OCI-LY7 (cell line): ENCODE measurements at regions not wholly inside any gene's neighbourhood (a gene's known extent, or its start where the extent isn't known, plus 50 kb on each side); places are given as distances from the start of the nearest gene placed in this dataset.

Experiments used
- BruUV-seq: library from RNA; stranded (reverse); fragments of 400-500 nt; replicated peaks from 2 replicates; lab custom pipeline; 2021; lab: Mats Ljungman, UMichigan
- CTCF ChIA-PET: fragments of 300-600 bp; sonication (Branson Sonifier 250); formaldehyde crosslinking; loops from one replicate; lab custom pipeline; 2022; ENCODE audit warnings: antibody characterized with exemption; ENCODE audit not compliant: unreplicated experiment; lab: Charles Lee
- POLR2A ChIA-PET: fragments of 300-600 bp; sonication (Branson Sonifier 250); formaldehyde crosslinking; loops from one replicate; lab custom pipeline; 2022; ENCODE audit warnings: antibody characterized with exemption; lab: Charles Lee
- DNase-seq: peaks from one replicate; pipeline ENCODE4 v3.0.0-alpha.2; 2015; ENCODE audit warnings: low spot score
- H2AFZ ChIP-seq: fragments of 200-600 bp; sonication (generic), shearing (Covaris generic); 2 replicates; pipeline ENCODE4 v1.6.1; 2014; ENCODE audit warnings: mild to moderate bottlenecking, antibody characterized with exemption, low read length, moderate library complexity
- H3K27ac ChIP-seq: fragments of 200-600 bp; sonication (generic); 2 replicates; pipeline ENCODE4 v1.5.1; 2014; ENCODE audit warnings: mixed run types, low read depth, mild to moderate bottlenecking, moderate library complexity, low read length, inconsistent platforms; ENCODE audit not compliant: poor library complexity, severe bottlenecking
- H3K36me3 ChIP-seq: fragments of 200-600 bp; sonication (generic); 2 replicates; pipeline ENCODE4 v1.6.1; 2014; ENCODE audit warnings: mild to moderate bottlenecking, antibody characterized with exemption, low read length, moderate library complexity, mixed read lengths; ENCODE audit not compliant: insufficient read depth
- H3K4me1 ChIP-seq: fragments of 200-600 bp; sonication (generic); 2 replicates; pipeline ENCODE4 v1.5.1; 2014; ENCODE audit warnings: mild to moderate bottlenecking, low read length; ENCODE audit not compliant: insufficient read depth, poor library complexity, severe bottlenecking
- H3K4me2 ChIP-seq: fragments of 200-600 bp; sonication (generic); 2 replicates; pipeline ENCODE4 v1.6.1; 2014; ENCODE audit warnings: mild to moderate bottlenecking, low read length
- H3K4me3 ChIP-seq: fragments of 200-600 bp; sonication (generic); 2 replicates; pipeline ENCODE4 v1.5.1; 2014; ENCODE audit warnings: mild to moderate bottlenecking, low read depth, low read length; ENCODE audit not compliant: poor library complexity, severe bottlenecking
- H3K79me2 ChIP-seq: fragments of 200-600 bp; sonication (generic); 2 replicates; pipeline ENCODE4 v1.6.1; 2016; ENCODE audit warnings: low read depth, mild to moderate bottlenecking, low read length, moderate library complexity, mixed read lengths; ENCODE audit not compliant: insufficient read depth
- H3K9me2 ChIP-seq: fragments of 200-600 bp; sonication (generic); 2 replicates; pipeline ENCODE4 v1.6.1; 2016; ENCODE audit warnings: mild to moderate bottlenecking, low read length, mixed read lengths; ENCODE audit not compliant: insufficient read depth
- H3K9me3 ChIP-seq: fragments of 200-600 bp; sonication (generic); 2 replicates; pipeline ENCODE4 v1.6.1; 2014; ENCODE audit warnings: mild to moderate bottlenecking, mixed run types, low read length, mixed read lengths
- H4K20me1 ChIP-seq: fragments of 200-600 bp; sonication (generic); 2 replicates; pipeline ENCODE4 v1.6.1; 2014; ENCODE audit warnings: mild to moderate bottlenecking, antibody characterized with exemption, low read length, moderate library complexity, mixed read lengths; ENCODE audit not compliant: insufficient read depth
- CTCF ChIP-seq: fragments of 200-600 bp; sonication (generic); conservative IDR thresholded peaks from 2 replicates; pipeline ENCODE4 v1.5.1; 2014; ENCODE audit warnings: mild to moderate bottlenecking, antibody characterized with exemption, low read length, moderate library complexity, mixed read lengths
- EZH2phosphoT487 ChIP-seq: fragments of 200-600 bp; sonication (generic); IDR thresholded peaks from 2 replicates; pipeline ENCODE4 v1.6.1; 2018; ENCODE audit warnings: low read depth, borderline replicate concordance, mild to moderate bottlenecking, mixed run types, antibody characterized with exemption, low read length, moderate library complexity, mixed read lengths
- intact Hi-C: fragments of 100-400 bp; cut with micrococcal nuclease; formaldehyde crosslinking; loops from one replicate; pipeline ENCODE4 v1.10.0; 2022; ENCODE audit not compliant: unreplicated experiment

GRCh38 chr1:199182186-199182843 is 543.5 kb downstream of the PTPRC start:
- Histone ChIP-seq H3K79me2 (no peaks in the 10 kb centered on the region), H3K4me2 (no peak overlapping the region), H3K9me3 (no peaks in the 10 kb centered on the region), H3K36me3 (no peaks in the 10 kb centered on the region), H3K9me2 (no peaks in the 10 kb centered on the region), H4K20me1 (no peaks in the 10 kb centered on the region), H3K4me1 (no peaks in the 10 kb centered on the region), H3K4me3 (no peak overlapping the region), H2AFZ (no peak overlapping the region), H3K27ac (no peak overlapping the region)
- TF ChIP-seq EZH2phosphoT487, result no peak
- no peak for TF ChIP-seq CTCF
- no TSS peak for BruUV-seq
- CTCF ChIA-PET, result no interaction called here
- intact Hi-C loops, result no loop called here
- no peak for DNase-seq
- POLR2A ChIA-PET, result no interaction called here

- Histone ChIP-seq H3K9me3 (no peaks in the 10 kb centered on the region), H3K27ac (no peak overlapping the region), H3K36me3 (no peaks in the 10 kb centered on the region), H3K4me3 (no peak overlapping the region), H3K79me2 (no peaks in the 10 kb centered on the region), H2AFZ (no peak overlapping the region), H4K20me1 (no peaks in the 10 kb centered on the region), H3K4me2 (no peak overlapping the region), H3K4me1 (no peaks in the 10 kb centered on the region), H3K9me2 (no peaks in the 10 kb centered on the region)
- DNase-seq, result no peak
- no peak for TF ChIP-seq EZH2phosphoT487
- intact Hi-C loops, result no loop called here
- BruUV-seq, result no TSS peak
- ChIA-PET CTCF (no interaction called here), POLR2A (interaction anchor here (0.7 to 1.0 kb wide), 2 partner anchors 18 to 247 kb away, joined by 3 read pairs; no protein-coding TSS in a partner anchor)
Observed at GRCh38 chr1:199184180-199184579, 545.3 kb downstream of the PTPRC start.

- Histone ChIP-seq H3K36me3 (no peaks in the 10 kb centered on the region), H3K4me3 (no peak overlapping the region), H4K20me1 (no peaks in the 10 kb centered on the region), H3K4me2 (no peak overlapping the region), H3K9me2 (no peaks in the 10 kb centered on the region), H3K9me3 (no peaks in the 10 kb centered on the region), H2AFZ (no peak overlapping the region), H3K79me2 (no peaks in the 10 kb centered on the region), H3K27ac (no peak overlapping the region), H3K4me1 (no peaks in the 10 kb centered on the region)
- ChIA-PET POLR2A (no interaction called here), CTCF (no interaction called here)
- intact Hi-C loops, result no loop called here
- no TSS peak for BruUV-seq
- DNase-seq, result no peak
- TF ChIP-seq CTCF, result no peak
- no peak for TF ChIP-seq EZH2phosphoT487
Observed at GRCh38 chr1:199194862-199195261, 556.0 kb downstream of the PTPRC start.
